NOMO-1 treated with dmso at 0.1 percent for 144 hours (cell line): ENCODE measurements at regions not wholly inside any gene's neighbourhood (a gene's known extent, or its start where the extent isn't known, plus 50 kb on each side); places are given as distances from the start of the nearest gene placed in this dataset.

Source experiments
- DNase-seq: peaks from one replicate; lab custom pipeline; 2025; ENCODE audit not compliant: unreplicated experiment; lab: John Stamatoyannopoulos, UW

- DNase-seq = no peak
Observed at GRCh38 chr15:89421219-89421618, 75.2 kb downstream of the RHCG start.

GRCh38 chr15:89419370-89419984 is 76.9 kb downstream of the RHCG start:
- no peak for DNase-seq

DNA sequence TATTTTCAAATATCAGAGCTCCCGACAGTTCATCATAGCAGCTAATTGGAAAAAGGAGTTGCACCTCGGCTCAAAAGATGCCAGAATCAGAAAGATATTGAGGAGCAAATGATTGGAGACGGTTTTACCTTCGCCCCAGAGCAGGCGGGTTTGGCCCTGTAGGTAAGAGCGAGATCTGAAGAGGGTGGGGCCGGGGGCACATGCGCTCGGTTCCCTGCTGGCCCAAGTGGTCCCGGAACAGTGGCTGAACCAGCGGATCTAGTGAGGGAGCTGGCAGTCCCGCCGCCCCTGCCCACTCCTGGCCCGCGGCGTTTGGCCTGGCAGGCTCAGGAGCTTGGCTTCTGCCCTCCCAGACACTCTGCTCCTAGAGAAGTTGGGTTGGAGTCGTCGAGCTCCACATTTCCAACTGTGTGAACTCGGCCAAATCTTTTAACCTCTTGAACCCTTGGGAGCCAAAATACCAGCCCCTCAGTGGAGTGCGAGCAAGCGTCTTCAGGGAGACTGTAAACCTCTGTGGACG is 79.1 kb downstream of the RHCG start:
- DNase-seq = no peak

- peak; percentile 60 for DNase-seq
Observed at GRCh38 chr15:89416339-89417183, 79.8 kb downstream of the RHCG start.

DNA sequence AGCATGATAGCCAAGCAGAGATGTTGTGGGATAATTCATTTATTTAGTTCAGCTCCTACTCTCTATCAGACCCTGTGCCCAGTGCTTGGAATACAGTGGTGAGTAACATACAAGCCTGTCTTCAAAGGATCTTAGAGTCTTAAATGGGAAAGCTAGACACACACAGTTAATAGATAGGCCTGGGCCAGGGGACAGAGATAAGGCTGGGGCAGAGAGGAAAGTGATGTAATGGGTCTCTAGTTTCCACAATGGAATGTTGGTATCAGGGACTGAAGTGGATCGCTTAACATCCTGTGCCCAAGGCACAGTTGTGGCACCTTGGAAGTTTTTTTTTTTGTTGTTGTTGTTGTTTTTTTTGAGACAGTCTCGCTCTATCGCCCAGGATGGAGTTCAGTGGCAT is 79.9 kb upstream of the POLG start:
- no peak for DNase-seq

DNA sequence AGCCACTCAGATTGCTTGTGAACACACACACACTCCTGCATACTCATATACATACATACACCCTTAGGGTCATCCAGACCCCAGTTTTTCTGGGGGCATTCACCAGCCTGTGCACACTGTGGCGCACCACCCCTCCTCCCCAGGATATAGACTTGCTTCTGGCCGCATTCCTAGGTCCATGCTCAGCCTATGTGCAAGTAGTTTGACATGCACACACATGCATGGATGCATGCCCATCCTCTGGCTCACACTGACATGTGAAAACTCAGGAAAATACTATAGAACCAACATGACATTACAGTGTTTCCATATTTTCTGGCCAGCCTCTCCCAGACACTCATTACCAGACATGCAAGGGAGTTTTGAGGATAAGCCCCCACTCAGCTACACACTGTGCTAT is 79.3 kb upstream of the POLG start:
- no peak for DNase-seq

GRCh38 chr15:89412905-89413411 is 78.3 kb upstream of the POLG start:
- DNase-seq = no peak

DNA sequence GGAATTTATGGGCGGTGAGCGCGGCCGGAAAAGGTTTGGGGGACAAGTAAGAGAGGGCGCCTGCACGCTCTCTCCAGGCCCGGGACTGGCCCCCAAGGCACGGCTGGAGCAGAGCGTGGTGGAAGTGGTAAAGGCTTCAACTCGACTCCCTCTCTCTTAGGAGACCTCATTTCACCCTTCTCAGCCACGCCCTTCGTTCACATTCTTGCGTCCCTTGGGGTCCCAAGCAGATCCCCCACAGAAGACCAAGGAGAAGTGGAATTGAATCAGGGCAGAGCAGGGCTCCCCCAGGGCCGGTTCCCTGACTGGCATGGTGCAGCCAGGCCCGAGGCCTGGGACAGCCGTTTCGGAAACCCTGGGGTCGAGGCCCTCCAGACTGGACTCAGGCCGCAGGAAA is 75.4 kb upstream of the POLG start:
- no peak for DNase-seq

DNA sequence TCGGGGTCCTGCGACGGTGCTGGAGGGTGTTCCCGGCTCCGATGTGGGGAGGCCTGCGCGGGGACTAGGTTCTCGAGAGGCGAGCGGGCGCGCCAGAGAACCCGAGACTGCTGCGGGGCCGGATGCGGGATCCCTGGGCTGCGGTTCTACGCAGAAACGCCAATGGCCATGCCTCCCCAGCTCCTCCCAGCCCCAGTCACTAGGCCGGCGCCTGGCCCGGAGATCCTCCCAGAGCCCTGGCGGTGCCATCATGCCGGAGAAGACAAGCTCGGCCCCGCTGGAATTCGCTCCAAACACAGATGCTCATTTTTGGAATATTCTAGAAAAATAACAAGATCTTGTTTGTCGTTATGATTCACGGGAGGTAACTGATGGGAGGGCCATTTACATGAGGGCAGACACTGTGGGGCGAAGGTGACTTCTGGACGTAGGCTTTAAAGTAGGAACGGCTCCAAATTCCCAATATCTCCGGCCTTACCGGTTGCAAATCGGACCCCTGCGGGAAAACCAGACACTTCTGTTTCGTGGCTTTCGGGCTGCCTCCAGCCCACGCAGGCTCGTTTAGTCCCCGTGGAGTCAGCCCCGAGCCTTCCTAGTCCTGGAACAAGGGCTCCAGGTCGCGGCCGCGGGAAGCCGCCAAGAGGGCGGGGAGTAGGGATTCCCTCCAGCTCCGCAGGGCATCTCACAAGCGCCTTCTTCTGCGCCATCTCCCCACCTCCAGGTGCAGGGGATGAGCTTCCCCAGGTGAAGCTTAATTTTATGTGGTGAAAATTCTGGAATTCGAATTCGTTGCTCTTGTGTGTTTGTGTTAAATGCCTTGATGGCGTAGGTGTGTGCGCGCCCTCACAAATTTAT is 74.8 kb upstream of the POLG start:
- DNase-seq = no peak

DNA sequence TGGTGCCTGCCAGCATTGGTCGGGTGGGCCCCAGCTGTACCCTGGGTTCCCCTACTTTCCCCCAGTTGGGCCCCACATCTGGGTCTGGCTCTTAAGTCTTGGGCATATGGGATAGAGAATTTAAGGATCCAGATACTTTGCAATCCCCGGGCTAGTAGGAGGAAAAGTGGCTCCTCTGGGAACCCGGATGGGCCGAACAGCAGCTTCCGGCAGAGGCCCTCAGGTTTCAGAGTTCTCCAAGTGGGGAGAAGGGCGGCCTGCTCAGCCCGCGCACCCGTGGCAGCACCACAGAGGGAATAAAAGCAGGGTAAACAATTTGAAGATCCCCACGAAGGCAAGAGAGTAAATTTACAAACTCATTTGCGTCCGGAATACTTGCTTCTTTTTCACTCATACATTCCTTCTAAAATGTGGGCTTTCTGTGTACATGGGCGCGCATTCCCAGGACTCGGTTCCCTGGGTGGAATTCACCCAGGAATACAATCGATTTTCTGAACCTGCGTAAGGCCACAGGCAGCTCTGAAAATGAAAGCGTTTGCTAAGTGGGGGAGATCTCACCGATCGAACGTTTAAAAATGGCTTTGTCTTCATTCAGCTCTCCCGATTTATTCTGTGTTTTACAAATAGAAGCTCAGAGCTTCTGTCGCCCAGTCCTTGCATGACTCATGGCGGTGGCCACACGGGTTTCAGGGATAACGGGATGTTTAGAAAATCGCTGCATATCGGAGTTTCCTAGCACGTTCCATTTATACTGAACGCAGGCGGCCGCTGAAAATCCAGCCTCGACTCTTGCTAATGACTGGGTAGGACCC is 74.0 kb upstream of the POLG start:
- no peak for DNase-seq

DNA sequence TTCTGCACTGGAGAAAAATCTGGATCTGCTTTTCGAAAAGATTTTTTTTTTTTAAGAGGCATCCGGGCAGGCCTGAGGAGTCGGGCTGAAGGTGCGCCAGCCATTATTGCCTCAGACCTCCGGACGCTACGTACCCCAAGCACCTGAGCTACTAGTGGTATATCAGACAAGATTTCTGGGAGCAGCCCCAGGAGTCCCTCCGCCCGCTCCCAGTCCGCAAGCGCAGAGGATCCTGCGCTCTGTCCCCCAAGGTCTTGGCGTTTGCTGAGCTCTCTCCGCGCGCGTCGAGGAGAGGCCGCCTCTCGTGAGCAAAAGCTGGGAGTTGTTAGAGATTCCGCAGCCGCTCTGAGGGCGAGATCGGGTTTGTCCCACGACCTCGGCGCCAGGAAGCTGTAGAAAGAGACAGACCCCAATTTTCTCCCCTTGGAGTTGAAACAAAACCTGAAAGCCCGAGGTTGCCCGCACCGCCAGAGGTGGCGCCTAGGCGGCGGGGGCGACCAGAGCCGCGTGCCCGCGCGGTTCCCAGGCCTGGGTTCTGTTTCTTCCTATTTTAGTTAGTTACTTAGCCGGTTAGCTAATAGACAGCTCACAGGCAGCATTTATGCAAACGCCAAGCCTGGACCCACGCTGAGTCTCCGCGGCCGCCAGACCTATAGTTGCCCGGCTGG is 72.5 kb upstream of the POLG start:
- DNase-seq = no peak

- DNase-seq = no peak
Observed at GRCh38 chr15:89406218-89406939, 71.8 kb upstream of the POLG start.

GRCh38 chr15:89405494-89405893 is 70.9 kb upstream of the POLG start:
- no peak for DNase-seq

DNA sequence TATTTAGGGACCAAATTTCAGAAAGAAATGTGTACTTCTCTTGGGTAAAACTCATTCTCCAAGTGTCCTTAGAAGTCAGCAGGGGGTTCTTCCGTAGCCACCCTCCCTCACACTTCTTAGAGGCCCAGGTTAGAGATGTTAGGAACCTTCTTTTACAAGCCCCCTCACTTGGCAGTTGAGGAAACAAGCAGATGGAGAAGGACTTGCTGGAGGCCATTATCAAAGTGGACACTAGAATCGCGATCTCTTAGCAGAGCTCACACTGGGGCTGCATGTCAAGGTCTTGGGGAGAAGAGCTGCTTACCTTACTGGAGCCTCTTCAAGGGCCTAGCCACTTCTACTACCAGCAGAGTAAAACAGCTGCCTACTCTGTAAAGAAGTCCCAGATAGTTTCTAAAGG is 69.4 kb upstream of the POLG start:
- DNase-seq = no peak

DNA sequence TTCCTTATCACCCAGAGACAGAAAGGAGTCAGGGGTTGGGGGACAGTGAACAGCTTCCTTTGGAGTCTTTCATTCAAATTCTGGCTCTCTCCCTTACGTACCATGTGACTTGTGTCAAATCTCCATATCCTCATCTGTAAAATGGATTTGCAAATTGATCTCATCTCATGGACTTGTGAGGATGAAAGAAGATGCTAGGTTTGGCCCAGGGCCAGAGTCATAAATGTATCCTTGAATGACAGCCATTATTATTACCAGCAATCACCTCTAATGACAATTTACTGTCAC is 67.8 kb upstream of the POLG start:
- DNase-seq = no peak

DNA sequence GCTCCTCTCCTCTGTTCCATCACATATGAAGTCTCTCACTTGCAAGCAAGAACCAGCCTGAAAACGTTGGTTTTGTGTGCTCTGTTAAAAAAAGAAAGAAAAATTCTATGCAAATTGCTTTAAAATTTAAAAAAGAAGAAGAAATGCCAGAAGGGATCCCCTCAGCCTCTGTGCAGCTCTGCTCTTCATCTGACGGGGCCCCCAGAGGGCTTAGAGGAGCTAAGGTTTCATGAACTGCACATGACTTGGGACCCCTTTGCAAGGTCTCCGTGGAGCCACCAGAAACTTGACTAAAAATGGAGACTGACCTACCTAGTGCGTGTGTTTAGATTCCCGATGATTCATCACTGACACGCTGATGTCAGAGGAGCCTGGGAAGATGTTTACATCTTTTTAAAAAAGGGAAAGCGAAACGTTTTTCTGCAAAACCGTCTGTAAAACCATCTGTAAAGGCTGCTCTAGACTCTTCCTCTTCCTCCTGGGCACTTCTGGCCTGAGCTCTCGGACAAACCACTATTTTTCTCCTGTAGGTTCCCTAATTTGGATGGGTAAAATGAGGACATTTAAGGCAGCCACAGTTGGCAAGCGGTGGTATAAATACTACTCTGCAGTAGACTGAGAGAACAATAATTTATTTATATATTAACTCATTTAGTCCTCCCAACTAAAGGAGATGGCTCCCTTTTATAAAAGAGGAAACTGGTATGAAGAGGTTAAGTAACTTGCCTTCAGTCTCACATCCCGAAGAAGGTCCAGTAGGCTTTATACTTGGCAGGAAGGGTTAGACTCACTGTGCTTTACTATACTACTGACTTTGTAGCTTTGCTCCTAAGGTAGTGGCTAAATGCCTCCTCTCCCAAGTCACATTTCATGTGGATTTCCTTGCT is 67.2 kb upstream of the POLG start:
- peak; percentile 58 for DNase-seq

GRCh38 chr15:89400782-89401545 is 66.3 kb upstream of the POLG start:
- no peak for DNase-seq
